ENCODE measurements at regions not wholly inside any gene's neighbourhood (a gene's known extent, or its start where the extent isn't known, plus 50 kb on each side); places are given as distances from the start of the nearest gene placed in this dataset.

DNA sequence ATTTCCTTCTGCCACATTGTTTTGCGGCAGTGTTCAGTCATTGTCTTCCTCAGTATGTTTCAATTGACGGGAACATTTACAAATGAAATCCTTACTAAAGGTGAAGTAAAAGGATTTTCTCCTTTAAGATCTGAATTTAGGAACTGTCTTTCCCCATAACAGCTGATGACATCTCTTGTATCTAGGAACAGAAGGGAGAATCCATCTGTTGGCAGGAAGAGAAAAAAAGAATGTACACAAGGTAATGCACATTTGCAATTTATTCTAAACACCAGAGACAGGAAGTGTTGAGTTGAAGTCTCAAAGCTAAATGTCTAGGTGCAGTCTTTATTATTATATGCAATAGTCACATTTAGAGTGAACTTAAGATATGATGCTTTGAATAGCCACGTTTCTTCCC lies 334.5 kb downstream of the HDGFL1 start:
- no peak for TF ChIP-seq HOXB5 (CRISPR knock-in tag; IDR thresholded peaks at IDR 0.05)
- no peak for TF ChIP-seq POLR2A (IDR thresholded peaks at IDR 0.05; ENCODE audit: low read length)
- TF ChIP-seq, protein P1, sequence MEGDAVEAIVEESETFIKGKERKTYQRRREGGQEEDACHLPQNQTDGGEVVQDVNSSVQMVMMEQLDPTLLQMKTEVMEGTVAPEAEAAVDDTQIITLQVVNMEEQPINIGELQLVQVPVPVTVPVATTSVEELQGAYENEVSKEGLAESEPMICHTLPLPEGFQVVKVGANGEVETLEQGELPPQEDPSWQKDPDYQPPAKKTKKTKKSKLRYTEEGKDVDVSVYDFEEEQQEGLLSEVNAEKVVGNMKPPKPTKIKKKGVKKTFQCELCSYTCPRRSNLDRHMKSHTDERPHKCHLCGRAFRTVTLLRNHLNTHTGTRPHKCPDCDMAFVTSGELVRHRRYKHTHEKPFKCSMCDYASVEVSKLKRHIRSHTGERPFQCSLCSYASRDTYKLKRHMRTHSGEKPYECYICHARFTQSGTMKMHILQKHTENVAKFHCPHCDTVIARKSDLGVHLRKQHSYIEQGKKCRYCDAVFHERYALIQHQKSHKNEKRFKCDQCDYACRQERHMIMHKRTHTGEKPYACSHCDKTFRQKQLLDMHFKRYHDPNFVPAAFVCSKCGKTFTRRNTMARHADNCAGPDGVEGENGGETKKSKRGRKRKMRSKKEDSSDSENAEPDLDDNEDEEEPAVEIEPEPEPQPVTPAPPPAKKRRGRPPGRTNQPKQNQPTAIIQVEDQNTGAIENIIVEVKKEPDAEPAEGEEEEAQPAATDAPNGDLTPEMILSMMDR (IDR thresholded peaks at IDR 0.05) = no peak
- TF ChIP-seq EP300 (IDR thresholded peaks at IDR 0.05) = no peak
- TF ChIP-seq, protein P2, sequence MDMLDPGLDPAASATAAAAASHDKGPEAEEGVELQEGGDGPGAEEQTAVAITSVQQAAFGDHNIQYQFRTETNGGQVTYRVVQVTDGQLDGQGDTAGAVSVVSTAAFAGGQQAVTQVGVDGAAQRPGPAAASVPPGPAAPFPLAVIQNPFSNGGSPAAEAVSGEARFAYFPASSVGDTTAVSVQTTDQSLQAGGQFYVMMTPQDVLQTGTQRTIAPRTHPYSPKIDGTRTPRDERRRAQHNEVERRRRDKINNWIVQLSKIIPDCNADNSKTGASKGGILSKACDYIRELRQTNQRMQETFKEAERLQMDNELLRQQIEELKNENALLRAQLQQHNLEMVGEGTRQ (IDR thresholded peaks at IDR 0.05) = no peak
- no peak for TF ChIP-seq CBX8 (IDR thresholded peaks at IDR 0.05)

All from A549 (cell line).